ENCODE measurements at regions not wholly inside any gene's neighbourhood (a gene's known extent, or its start where the extent isn't known, plus 50 kb on each side); places are given as distances from the start of the nearest gene placed in this dataset.

GRCh38 chr5:3377831-3378230 lies 217.8 kb upstream of the IRX1 start:
- no peak for TF ChIP-seq CTCF (IDR thresholded peaks at IDR 0.05; ENCODE audit: control extremely low read depth in 1 of 3, insufficient read depth in 1 of 3, low read depth in 1 of 3, low read length in 3 of 3)
- no peak for TF ChIP-seq USF2 (IDR thresholded peaks at IDR 0.05; ENCODE audit: low read length)
- no peak for TF ChIP-seq POLR2A (IDR thresholded peaks at IDR 0.05; ENCODE audit: control extremely low read depth in 1 of 2, low read depth in 2 of 2, low read length in 2 of 2)
- no peak for TF ChIP-seq TAF7 (optimal IDR thresholded peaks at IDR 0.05; ENCODE audit: borderline replicate concordance, low read depth, low read length)
- TF ChIP-seq FOSL1 (IDR thresholded peaks at IDR 0.05; ENCODE audit: insufficient read depth, low read depth, low read length): no peak
- no peak for TF ChIP-seq SRF (IDR thresholded peaks at IDR 0.05; ENCODE audit: low read depth, low read length)
- no peak for TF ChIP-seq ATF2 (IDR thresholded peaks at IDR 0.05; ENCODE audit: low read length)
- TF ChIP-seq POLR2AphosphoS5 (IDR thresholded peaks at IDR 0.05; ENCODE audit: low read depth, low read length): no peak
- no peak for TF ChIP-seq E2F6 (IDR thresholded peaks at IDR 0.05)
